HG03520 (cell line): ENCODE measurements at regions not wholly inside any gene's neighbourhood (a gene's known extent, or its start where the extent isn't known, plus 50 kb on each side); places are given as distances from the start of the nearest gene placed in this dataset.
A peak's percentile ranks its signal among the peaks of the same experiment; 100 is the strongest.

Source experiments
- ATAC-seq: cut with Tn5 transposase; IDR thresholded peaks from one replicate; pipeline ENCODE4 v1.9.1; 2021; ENCODE audit warnings: mild to moderate bottlenecking, moderate library complexity; ENCODE audit not compliant: unreplicated experiment

DNA sequence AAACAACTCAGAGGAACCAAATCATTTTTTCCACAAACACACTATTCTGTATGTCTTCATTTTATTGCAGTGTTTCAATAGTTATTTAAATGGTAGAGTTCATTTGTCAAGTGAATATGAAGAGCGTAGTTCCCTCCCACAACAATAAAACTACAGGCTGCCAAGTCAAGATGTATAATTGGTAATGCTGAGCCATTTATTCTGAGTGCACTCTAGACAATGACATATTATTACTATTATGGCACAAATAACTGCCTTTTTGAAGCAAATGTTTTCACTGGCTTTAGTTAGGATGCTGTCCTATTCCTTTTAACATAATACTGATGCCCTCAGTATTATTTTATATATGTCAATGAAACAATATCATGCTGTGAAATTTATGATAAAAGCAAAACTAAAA is 102.7 kb upstream of the PCDH15 start:
- no peak for ATAC-seq

DNA sequence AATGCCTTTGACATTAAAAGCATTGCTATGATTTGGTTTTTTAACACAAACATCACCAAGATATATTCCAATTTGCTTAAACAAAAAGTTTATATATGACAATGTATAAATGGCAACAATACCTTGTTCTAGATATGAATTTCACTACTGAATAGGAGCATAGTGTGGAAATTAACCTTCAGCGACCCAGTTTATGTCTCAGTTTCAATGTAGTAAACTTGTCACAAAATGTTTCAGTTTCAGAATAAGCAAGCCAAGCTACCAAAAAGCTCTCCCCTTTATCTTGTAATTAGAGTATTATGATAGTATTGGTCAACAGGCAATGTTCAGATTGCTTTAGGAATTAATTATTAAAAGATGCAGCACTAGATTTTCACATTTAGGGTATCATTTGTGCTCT is 99.6 kb upstream of the PCDH15 start:
- peak; percentile 79 for ATAC-seq

DNA sequence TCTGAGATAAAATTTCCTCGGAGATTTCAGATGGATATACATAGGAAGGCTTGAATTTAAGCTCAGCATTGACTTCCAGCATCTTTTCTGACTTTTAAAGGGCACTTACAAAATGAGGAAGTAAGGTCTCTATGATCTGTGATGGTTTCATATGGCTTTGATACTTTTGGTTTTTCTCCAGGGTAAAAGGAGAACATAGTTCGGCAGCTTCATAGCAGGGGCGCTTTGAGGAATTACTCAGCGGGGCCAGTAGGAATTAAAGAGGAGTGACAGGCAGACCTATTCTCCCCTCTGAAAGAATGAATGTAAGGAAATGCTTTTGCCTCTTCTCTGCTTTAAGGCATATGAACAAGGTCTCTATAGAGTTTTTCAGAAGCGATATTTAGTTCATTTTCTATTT is 80.0 kb upstream of the PCDH15 start:
- no peak for ATAC-seq

DNA sequence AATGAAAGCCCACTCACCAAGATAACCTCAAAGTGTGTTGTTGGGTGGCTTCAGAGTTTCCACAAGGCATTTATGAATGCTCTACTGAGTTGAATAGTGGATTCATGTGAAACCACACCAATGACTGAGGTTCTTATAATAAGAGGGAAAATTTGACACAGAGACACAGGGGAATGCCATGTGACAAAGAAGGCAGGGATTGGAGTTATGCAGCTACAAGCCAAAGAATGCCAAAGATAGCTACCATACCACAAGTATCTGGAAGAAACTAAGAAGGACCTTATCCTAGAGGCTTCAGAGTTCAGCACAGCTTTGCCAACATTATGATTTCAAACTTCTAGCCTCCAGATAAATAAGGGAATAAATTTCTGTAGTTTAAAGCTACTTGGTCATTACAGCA is 68.0 kb upstream of the PCDH15 start:
- ATAC-seq = no peak

DNA sequence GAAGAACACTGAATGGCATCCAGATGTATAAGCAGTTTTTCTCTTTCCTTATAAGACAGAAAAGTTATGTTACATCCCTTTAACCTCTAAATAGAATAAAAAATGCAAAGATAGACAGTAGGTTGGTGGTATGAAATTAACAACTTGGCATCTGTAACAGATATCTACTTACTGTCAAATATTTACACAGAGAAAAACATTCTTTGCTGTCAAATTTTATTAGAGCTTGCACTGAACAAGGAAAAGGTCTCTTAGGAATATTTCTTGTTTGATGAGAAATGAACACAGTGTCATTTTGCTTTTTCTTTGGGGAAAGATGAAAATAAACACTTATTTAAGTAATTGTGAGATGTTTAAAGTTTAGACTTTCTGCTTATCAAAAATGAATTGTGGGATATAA is 65.6 kb upstream of the PCDH15 start:
- no peak for ATAC-seq

DNA sequence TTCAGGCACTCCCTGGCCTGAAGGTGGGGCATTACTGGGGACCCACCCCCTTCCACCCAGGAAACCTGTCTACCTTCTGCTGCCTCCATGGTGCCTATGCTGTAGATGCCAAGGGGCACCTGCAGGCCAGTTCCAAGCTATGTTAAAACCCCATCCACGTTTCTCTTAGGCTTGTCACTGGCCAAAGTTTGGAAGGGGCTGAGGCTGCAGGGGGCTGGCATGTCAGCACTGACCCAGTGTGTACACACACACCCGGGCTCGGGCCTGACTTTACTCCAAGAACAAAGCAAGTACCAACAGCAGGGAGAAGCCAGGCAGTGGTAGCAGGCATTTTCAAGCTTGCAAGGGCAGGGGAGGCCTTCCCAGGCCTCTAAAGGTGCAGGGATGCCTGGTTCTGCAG is 53.8 kb upstream of the PCDH15 start:
- no peak for ATAC-seq

DNA sequence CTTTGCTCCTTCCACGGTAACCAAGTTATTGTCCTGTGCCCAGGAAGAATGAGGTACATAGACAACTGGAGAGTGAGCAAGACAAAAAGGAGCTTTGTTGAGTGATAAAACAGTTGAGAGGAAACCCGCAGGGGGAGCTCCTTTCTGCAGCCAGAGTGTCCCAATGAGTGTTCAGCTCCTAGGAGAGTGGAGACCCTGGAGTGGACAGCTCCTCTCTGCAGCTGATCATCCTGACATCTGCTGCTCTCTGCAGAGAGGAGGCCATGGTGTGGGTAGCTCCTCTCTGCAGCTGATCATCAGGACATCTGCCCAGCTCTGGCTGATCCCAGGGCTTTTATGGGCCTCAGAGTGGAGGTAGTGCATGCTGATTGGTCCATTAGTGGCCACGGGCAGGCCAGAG is 53.4 kb upstream of the PCDH15 start:
- ATAC-seq = no peak

DNA sequence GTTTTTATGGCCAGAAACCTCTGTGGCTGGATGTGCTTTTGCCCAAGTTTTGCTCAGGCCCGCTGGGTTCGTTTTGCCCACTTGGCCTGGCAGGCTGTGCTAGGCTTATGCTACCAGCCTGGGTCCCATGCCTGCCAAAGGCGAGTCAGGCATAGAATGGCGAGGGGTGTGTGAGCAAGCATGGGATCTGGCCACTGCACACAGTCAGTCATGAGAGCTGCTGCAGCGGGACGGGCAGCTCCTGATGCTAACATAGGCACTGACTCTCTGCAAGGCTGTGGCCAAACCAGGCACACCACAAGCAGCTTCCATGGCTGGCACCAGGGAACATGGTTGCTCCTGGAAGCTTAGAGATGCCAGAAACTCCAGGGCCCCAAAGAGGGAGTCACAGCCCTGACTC is 52.9 kb upstream of the PCDH15 start:
- ATAC-seq = no peak
